Smooth muscle cell (in vitro differentiated cells): ENCODE measurements at regions not wholly inside any gene's neighbourhood (a gene's known extent, or its start where the extent isn't known, plus 50 kb on each side); places are given as distances from the start of the nearest gene placed in this dataset.

ENCODE experiments used
- DNase-seq: peaks from one replicate; lab custom pipeline; 2025; ENCODE audit not compliant: unreplicated experiment; lab: John Stamatoyannopoulos, UW
- H2AFZ ChIP-seq: fragments of 200-600 bp; sonication (generic); 2 replicates; pipeline ENCODE4 v1.6.0; 2016; ENCODE audit warnings: antibody characterized with exemption, low read depth, mild to moderate bottlenecking
- H3F3A ChIP-seq: fragments of 200-600 bp; sonication (generic); 2 replicates; pipeline ENCODE4 v1.6.0; 2017; ENCODE audit warnings: antibody characterized with exemption, low read depth
- H3K27ac ChIP-seq: fragments of 200-600 bp; sonication (generic); 2 replicates; pipeline ENCODE4 v1.5.1; 2016; ENCODE audit warnings: low read depth, mild to moderate bottlenecking
- H3K27me3 ChIP-seq: fragments of 200-600 bp; sonication (generic); 2 replicates; pipeline ENCODE4 v1.6.1; 2016; ENCODE audit warnings: low read depth, mild to moderate bottlenecking
- H3K36me3 ChIP-seq: fragments of 200-600 bp; sonication (generic); 2 replicates; pipeline ENCODE4 v1.5.1; 2016; ENCODE audit warnings: low read depth
- H3K4me1 ChIP-seq: fragments of 200-600 bp; sonication (generic); 2 replicates; pipeline ENCODE4 v1.5.1; 2016; ENCODE audit warnings: low read depth
- H3K4me2 ChIP-seq: fragments of 200-600 bp; sonication (generic); 2 replicates; pipeline ENCODE4 v1.6.0; 2016; ENCODE audit warnings: mild to moderate bottlenecking
- H3K4me3 ChIP-seq: fragments of 200-600 bp; sonication (generic); 2 replicates; pipeline ENCODE4 v1.5.1; 2016; ENCODE audit warnings: mild to moderate bottlenecking
- H3K79me2 ChIP-seq: fragments of 200-600 bp; sonication (generic); 2 replicates; pipeline ENCODE4 v1.6.0; 2016; ENCODE audit warnings: low read depth, mild to moderate bottlenecking
- H3K9ac ChIP-seq: fragments of 200-600 bp; sonication (generic); 2 replicates; pipeline ENCODE4 v1.6.0; 2016; ENCODE audit warnings: low read depth
- H3K9me3 ChIP-seq: fragments of 200-600 bp; sonication (generic); replicated peaks from 2 replicates; pipeline ENCODE4 v1.5.1; 2016; ENCODE audit warnings: low read depth
- H4K20me1 ChIP-seq: fragments of 200-600 bp; sonication (generic); 2 replicates; pipeline ENCODE4 v1.6.0; 2016; ENCODE audit warnings: low read depth
- CTCF ChIP-seq: fragments of 200-600 bp; sonication (generic); IDR thresholded peaks from 2 replicates; pipeline ENCODE4 v1.5.1; 2017; ENCODE audit warnings: borderline replicate concordance, mild to moderate bottlenecking, antibody characterized with exemption; ENCODE audit not compliant: insufficient read depth, poor library complexity, severe bottlenecking
- WGBS: methylation state at CpG from one replicate; pipeline ENCODE4 v1.1.7; 2016; ENCODE audit warnings: low lambda C conversion rate; 5-methylcytosine and 5-hydroxymethylcytosine counted together

GRCh38 chr12:24400533-24400932 lies 451.1 kb upstream of the SOX5 start:
- no peak overlapping the region for H3K4me2 ChIP-seq
- no peaks in the 10 kb centered on the region for H3F3A ChIP-seq
- H3K27ac ChIP-seq: no peak overlapping the region
- peaks cover 13% of the 10 kb centered on the region for H3K4me1 ChIP-seq
- H3K27me3 ChIP-seq: no peaks in the 10 kb centered on the region
- H2AFZ ChIP-seq: no peak overlapping the region
- H3K4me3 ChIP-seq: no peak overlapping the region
- no peak for DNase-seq
- no peak overlapping the region for H3K9ac ChIP-seq
- H4K20me1 ChIP-seq: peaks cover 4% of the 10 kb centered on the region
- no peak for TF ChIP-seq CTCF
- no peaks in the 10 kb centered on the region for H3K9me3 ChIP-seq
- peaks cover 23% of the 10 kb centered on the region for H3K79me2 ChIP-seq
- H3K36me3 ChIP-seq: no peaks in the 10 kb centered on the region
- WGBS: 59% methylated on average over 1 of the region's 1 CpG

- 98% methylated on average over 4 of the region's 4 CpGs for WGBS
Measured at GRCh38 chr12:24398605-24399004, 449.1 kb upstream of the SOX5 start.

GRCh38 chr12:24396224-24396623 lies 446.8 kb upstream of the SOX5 start:
- Histone ChIP-seq H3K4me1 (peaks cover 13% of the 10 kb centered on the region), H3K9me3 (no peaks in the 10 kb centered on the region), H3F3A (no peaks in the 10 kb centered on the region), H3K36me3 (no peaks in the 10 kb centered on the region), H3K4me2 (peak overlapping the region; percentile 22), H4K20me1 (no peaks in the 10 kb centered on the region), H3K79me2 (peaks cover 12% of the 10 kb centered on the region), H2AFZ (no peak overlapping the region), H3K9ac (no peak overlapping the region), H3K27ac (no peak overlapping the region), H3K27me3 (no peaks in the 10 kb centered on the region), H3K4me3 (no peak overlapping the region)
- no peak for DNase-seq
- WGBS: 71% methylated on average over 11 of the region's 11 CpGs
- TF ChIP-seq CTCF: no peak

More at GRCh38 chr12:24398605-24399004, 449.1 kb upstream of the SOX5 start:
- no peak overlapping the region for H3K27ac ChIP-seq
- H3K79me2 ChIP-seq: peaks cover 21% of the 10 kb centered on the region
- H3K36me3 ChIP-seq: no peaks in the 10 kb centered on the region
- H3K4me1 ChIP-seq: peaks cover 13% of the 10 kb centered on the region
- no peaks in the 10 kb centered on the region for H3K9me3 ChIP-seq
- H3K27me3 ChIP-seq: no peaks in the 10 kb centered on the region
- no peak overlapping the region for H2AFZ ChIP-seq
- H3K9ac ChIP-seq: no peak overlapping the region
- no peak overlapping the region for H3K4me3 ChIP-seq
- no peak for DNase-seq
- H3K4me2 ChIP-seq: no peak overlapping the region
- H3F3A ChIP-seq: no peaks in the 10 kb centered on the region
- no peak for TF ChIP-seq CTCF
- peaks cover 4% of the 10 kb centered on the region for H4K20me1 ChIP-seq

- H3K9ac ChIP-seq: no peak overlapping the region
- no peaks in the 10 kb centered on the region for H3K27me3 ChIP-seq
- peaks cover 13% of the 10 kb centered on the region for H3K4me1 ChIP-seq
- no peak overlapping the region for H3K27ac ChIP-seq
- 87% methylated on average over 3 of the region's 3 CpGs for WGBS
- no peak overlapping the region for H3K4me3 ChIP-seq
- no peak for DNase-seq
- H3K9me3 ChIP-seq: no peaks in the 10 kb centered on the region
- no peaks in the 10 kb centered on the region for H4K20me1 ChIP-seq
- peaks cover 8% of the 10 kb centered on the region for H3K79me2 ChIP-seq
- no peaks in the 10 kb centered on the region for H3K36me3 ChIP-seq
- no peaks in the 10 kb centered on the region for H3F3A ChIP-seq
- no peak for TF ChIP-seq CTCF
- H2AFZ ChIP-seq: no peak overlapping the region
- H3K4me2 ChIP-seq: no peak overlapping the region
Measured at GRCh38 chr12:24394246-24394645, 444.8 kb upstream of the SOX5 start.
